SU-DHL-6 (cell line): ENCODE measurements at regions not wholly inside any gene's neighbourhood (a gene's known extent, or its start where the extent isn't known, plus 50 kb on each side); places are given as distances from the start of the nearest gene placed in this dataset.

Source experiments
- H2AFZ ChIP-seq: fragments of 200-600 bp; sonication (generic); 2 replicates; pipeline ENCODE4 v1.6.1; 2014; ENCODE audit warnings: low read depth, mild to moderate bottlenecking, moderate library complexity, mixed read lengths, antibody characterized with exemption, low read length; ENCODE audit not compliant: severe bottlenecking
- H3F3A ChIP-seq: fragments of 200-600 bp; shearing (Covaris generic); 2 replicates; pipeline ENCODE4 v1.6.0; 2016; ENCODE audit warnings: antibody characterized with exemption, mild to moderate bottlenecking; ENCODE audit not compliant: insufficient read depth
- H3K27ac ChIP-seq: fragments of 200-600 bp; sonication (generic); 2 replicates; pipeline ENCODE4 v1.5.1; 2016; ENCODE audit warnings: low read depth, mild to moderate bottlenecking, low read length, moderate library complexity, mixed read lengths
- H3K27me3 ChIP-seq: fragments of 200-600 bp; sonication (generic), shearing (Covaris generic); 2 replicates; pipeline ENCODE4 v1.6.0; 2014; ENCODE audit warnings: mild to moderate bottlenecking, low read length
- H3K36me3 ChIP-seq: fragments of 200-600 bp; sonication (generic); 2 replicates; pipeline ENCODE4 v1.6.1; 2014; ENCODE audit warnings: mild to moderate bottlenecking, low read length, mixed read lengths
- H3K4me2 ChIP-seq: fragments of 300-600, 200-600 bp; shearing (Covaris generic), sonication (generic); 2 replicates; pipeline ENCODE4 v1.6.0; 2014; ENCODE audit warnings: low read length, low read depth, mild to moderate bottlenecking; ENCODE audit not compliant: poor library complexity, severe bottlenecking
- H3K4me3 ChIP-seq: fragments of 200-600 bp; sonication (generic); 2 replicates; pipeline ENCODE4 v1.5.1; 2014; ENCODE audit warnings: antibody characterized with exemption, low read length, mild to moderate bottlenecking, mixed read lengths; ENCODE audit not compliant: insufficient read depth, poor library complexity, severe bottlenecking
- H3K79me2 ChIP-seq: fragments of 200-600 bp; sonication (generic); 2 replicates; pipeline ENCODE4 v1.6.1; 2014; ENCODE audit warnings: mild to moderate bottlenecking, low read length, moderate library complexity; ENCODE audit not compliant: insufficient read depth
- H3K9ac ChIP-seq: fragments of 200-600 bp; sonication (generic); 2 replicates; pipeline ENCODE4 v1.7.0; 2014; ENCODE audit warnings: mild to moderate bottlenecking, low read length
- H3K9me2 ChIP-seq: fragments of 200-600 bp; sonication (generic); replicated peaks from 2 replicates; pipeline ENCODE4 v1.6.1; 2014; ENCODE audit warnings: low read length; ENCODE audit not compliant: insufficient read depth
- H3K9me3 ChIP-seq: fragments of 200-600 bp; sonication (generic); 2 replicates; pipeline ENCODE4 v1.6.1; 2014; ENCODE audit warnings: low read length, mixed read lengths; ENCODE audit not compliant: insufficient read depth
- H4K20me1 ChIP-seq: fragments of 200-600 bp; sonication (generic); 2 replicates; pipeline ENCODE4 v1.6.1; 2014; ENCODE audit warnings: low read depth, mild to moderate bottlenecking, antibody characterized with exemption, low read length, moderate library complexity, mixed read lengths
- CTCF ChIP-seq: fragments of 200-600 bp; sonication (generic); IDR thresholded peaks from one replicate; pipeline ENCODE4 v1.5.1; 2017; ENCODE audit warnings: antibody characterized with exemption, mild to moderate bottlenecking, low read length, moderate library complexity; ENCODE audit not compliant: insufficient read depth, poor library complexity, severe bottlenecking
- EZH2phosphoT487 ChIP-seq: fragments of 200-600 bp; sonication (generic), shearing (Covaris generic); conservative IDR thresholded peaks from 2 replicates; pipeline ENCODE4 v1.6.1; 2018; ENCODE audit warnings: mild to moderate bottlenecking, antibody characterized with exemption, low read length, moderate library complexity, mixed read lengths

- no peaks in the 10 kb centered on the region for H3K79me2 ChIP-seq
- no peak overlapping the region for H3K4me3 ChIP-seq
- H3K9me3 ChIP-seq = peaks cover 11% of the 10 kb centered on the region; the same call in 1 of the 2 replicates
- no peak overlapping the region for H2AFZ ChIP-seq
- H3K9ac ChIP-seq = no peak overlapping the region
- no peaks in the 10 kb centered on the region for H3F3A ChIP-seq
- no peaks in the 10 kb centered on the region for H3K27me3 ChIP-seq
- H3K27ac ChIP-seq = no peak overlapping the region
- no peak overlapping the region for H3K4me2 ChIP-seq
- no peak for TF ChIP-seq CTCF
- no peak for TF ChIP-seq EZH2phosphoT487
- H3K36me3 ChIP-seq = no peaks in the 10 kb centered on the region
- H4K20me1 ChIP-seq = no peaks in the 10 kb centered on the region
- no peaks in the 10 kb centered on the region for H3K9me2 ChIP-seq
These were observed 80.3 kb upstream of the HAAO start for GRCh38 chr2:42872721-42873120.

GRCh38 chr2:42871372-42871771 is 79.0 kb upstream of the HAAO start:
- no peak overlapping the region for H3K4me2 ChIP-seq
- H3F3A ChIP-seq = no peaks in the 10 kb centered on the region
- no peak overlapping the region for H3K9ac ChIP-seq
- TF ChIP-seq EZH2phosphoT487 (no peak), CTCF (no peak)
- no peaks in the 10 kb centered on the region for H3K36me3 ChIP-seq
- H3K9me2 ChIP-seq = no peaks in the 10 kb centered on the region
- no peaks in the 10 kb centered on the region for H3K79me2 ChIP-seq
- peaks cover 11% of the 10 kb centered on the region; the same call in 1 of the 2 replicates for H3K9me3 ChIP-seq
- H3K27ac ChIP-seq = no peak overlapping the region
- no peak overlapping the region for H2AFZ ChIP-seq
- no peaks in the 10 kb centered on the region for H4K20me1 ChIP-seq
- no peak overlapping the region for H3K4me3 ChIP-seq
- no peaks in the 10 kb centered on the region for H3K27me3 ChIP-seq

GRCh38 chr2:42868874-42869273 is 76.5 kb upstream of the HAAO start:
- Histone ChIP-seq H3K27ac (no peak overlapping the region), H3K9ac (no peak overlapping the region), H3K27me3 (no peaks in the 10 kb centered on the region), H3K4me3 (no peak overlapping the region), H3K79me2 (no peaks in the 10 kb centered on the region), H4K20me1 (no peaks in the 10 kb centered on the region), H3K9me2 (no peaks in the 10 kb centered on the region), H3F3A (no peaks in the 10 kb centered on the region), H3K36me3 (no peaks in the 10 kb centered on the region), H2AFZ (no peak overlapping the region), H3K4me2 (no peak overlapping the region), H3K9me3 (peaks cover 11% of the 10 kb centered on the region; the same call in 1 of the 2 replicates)
- TF ChIP-seq CTCF (no peak), EZH2phosphoT487 (no peak)
